Right ventricle myocardium superior (tissue), 1 donor: ENCODE measurements at regions not wholly inside any gene's neighbourhood (a gene's known extent, or its start where the extent isn't known, plus 50 kb on each side); places are given as distances from the start of the nearest gene placed in this dataset.
A peak's percentile ranks its signal among the peaks of the same experiment; 100 is the strongest.
"Not testable (repeated sequence)": the region's sequence is repeated elsewhere in the genome, so short reads cannot be mapped to it uniquely, and the experiment has no call there.

ENCODE experiments used
- ATAC-seq: fragments of 200-7000 bp; cut with Tn5 transposase; one replicate; pipeline ENCODE4 v1.9.1; 2020; ENCODE audit warnings: mild to moderate bottlenecking; ENCODE audit not compliant: poor library complexity
- DNase-seq: peaks from one replicate; pipeline ENCODE4 v3.0.0-alpha.2; 2020
- intact Hi-C: fragments of 100-400 bp; cut with DNase I; formaldehyde crosslinking; loops from one replicate; pipeline ENCODE4 v1.11.2; 2022
- donor health status: DM: no; HTN: yes; CAD: no; lungs with severe emphysema.

DNA sequence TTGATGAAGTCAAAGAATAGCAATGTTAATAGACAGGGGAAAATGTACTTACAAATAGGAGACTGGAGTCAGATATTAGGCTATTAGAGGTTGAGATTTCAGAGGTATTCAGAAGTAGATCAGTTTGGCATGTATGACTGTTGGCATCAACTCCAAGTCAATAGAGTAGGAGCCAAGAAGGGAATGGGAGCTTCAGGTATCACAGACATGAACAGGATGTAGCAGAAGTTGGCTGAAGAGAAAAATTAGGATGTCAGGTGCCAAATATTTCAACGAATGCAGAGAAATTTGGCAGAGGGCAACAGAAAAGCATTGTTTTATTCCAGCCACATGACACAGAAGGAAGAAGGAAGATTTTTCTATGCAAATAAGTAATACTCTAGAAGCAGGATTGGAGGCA, 69.7 kb downstream of the GLYATL1 start:
- intact Hi-C loops, result no loop called here
- DNase-seq (no peak), ATAC-seq (no peak)

GRCh38 chr11:59009661-59010060, 70.4 kb downstream of the GLYATL1 start:
- intact Hi-C loops, result no loop called here
- ATAC-seq (no peak), DNase-seq (no peak)

DNA sequence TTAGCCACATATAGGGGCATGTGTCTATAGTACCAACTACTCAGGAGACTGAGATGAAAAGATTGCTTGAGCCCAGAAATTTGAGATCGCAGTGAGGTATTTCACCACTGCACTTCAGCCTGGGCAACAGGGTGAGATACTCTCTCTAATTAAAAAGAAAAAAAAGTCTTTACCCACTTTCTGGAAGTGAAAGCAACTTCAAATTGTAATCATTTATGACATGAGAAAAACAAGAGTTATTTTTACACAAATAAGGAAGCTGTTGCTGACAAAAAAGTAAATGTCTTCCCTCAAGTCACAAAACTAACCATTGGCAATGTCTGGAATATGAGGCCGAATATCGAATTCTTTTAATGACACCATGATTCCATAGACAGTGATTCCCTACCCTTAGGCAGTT, 71.4 kb downstream of the GLYATL1 start:
- intact Hi-C loops, result no loop called here
- DNase-seq (no peak), ATAC-seq (no peak)

- DNase-seq (no peak), ATAC-seq (no peak)
- intact Hi-C loops, result no loop called here
These were observed 72.5 kb downstream of the GLYATL1 start for GRCh38 chr11:59011655-59012397.

GRCh38 chr11:59012398-59013265, 73.3 kb downstream of the GLYATL1 start:
- no peak for DNase-seq
- peak; percentile 25 for ATAC-seq
- intact Hi-C loops, result no loop called here

- ATAC-seq (no peak), DNase-seq (no peak)
- intact Hi-C loops, result no loop called here
These were observed 61.0 kb upstream of the GLYATL1B start for GRCh38 chr11:59025097-59025496.

DNA sequence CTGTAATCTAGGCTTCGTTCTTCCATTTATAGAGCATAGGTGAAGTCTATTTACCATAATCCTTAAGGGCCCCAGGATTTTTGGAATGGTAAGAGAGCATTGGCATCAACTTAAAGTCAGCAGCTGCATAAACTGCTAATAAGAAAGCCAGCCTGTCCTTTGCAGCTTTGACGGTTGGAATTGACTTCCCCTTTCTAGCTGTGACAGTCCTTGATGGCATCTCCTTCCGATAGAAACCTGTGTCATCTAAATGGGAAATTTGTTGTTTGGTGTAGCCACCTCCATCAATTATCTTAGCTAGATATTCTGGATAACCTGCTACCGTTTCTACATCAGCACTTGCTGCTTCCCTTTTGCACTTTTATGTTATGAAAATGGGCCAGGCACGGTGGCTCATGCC, 58.0 kb upstream of the GLYATL1B start:
- no peak for DNase-seq
- no peak for ATAC-seq

DNA sequence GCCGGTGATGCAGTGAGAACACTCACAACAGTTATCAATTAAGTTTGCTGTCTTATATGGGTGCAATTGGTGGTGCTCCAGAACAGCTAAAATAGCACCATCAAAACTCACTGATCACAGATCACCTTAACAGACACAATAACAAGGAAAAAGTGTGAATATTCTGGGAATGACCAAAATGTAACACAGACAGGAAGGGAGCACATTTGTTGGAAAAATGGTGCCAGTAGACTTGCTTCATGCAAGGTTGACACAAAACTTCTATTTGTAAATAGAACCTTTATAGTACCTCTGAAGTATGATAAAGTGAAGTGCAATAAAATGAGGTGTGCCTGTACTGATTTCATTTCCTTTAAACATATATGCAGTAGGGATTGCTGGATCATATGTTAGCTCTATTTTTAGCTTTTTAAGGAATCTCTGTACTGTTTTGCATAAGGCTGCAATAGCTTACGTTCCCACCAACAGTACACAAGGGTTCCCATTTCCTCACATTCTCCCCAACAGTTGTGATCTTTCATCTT, 56.7 kb upstream of the GLYATL1B start:
- no peak for ATAC-seq
- intact Hi-C loops, result no loop called here
- DNase-seq, result no peak

More for the DNA sequence above, 58.0 kb upstream of the GLYATL1B start:
- intact Hi-C loops, result no loop called here

GRCh38 chr11:59030037-59030436, 56.1 kb upstream of the GLYATL1B start:
- ATAC-seq, result no peak
- no peak for DNase-seq
- intact Hi-C loops, result no loop called here

GRCh38 chr11:59031746-59032145, 54.4 kb upstream of the GLYATL1B start:
- intact Hi-C loops, ATAC-seq, DNase-seq: not testable (repeated sequence)
